Loucy (cell line): ENCODE measurements at regions not wholly inside any gene's neighbourhood (a gene's known extent, or its start where the extent isn't known, plus 50 kb on each side); places are given as distances from the start of the nearest gene placed in this dataset.

Experiments used
- H2AFZ ChIP-seq: fragments of 200-600 bp; sonication (generic); 2 replicates; pipeline ENCODE4 v1.6.0; 2016; ENCODE audit warnings: antibody characterized with exemption, mild to moderate bottlenecking, low read length, moderate library complexity
- H3F3A ChIP-seq: fragments of 200-600 bp; 2 replicates; pipeline ENCODE4 v1.6.0; 2016; ENCODE audit warnings: antibody characterized with exemption, low read depth, mild to moderate bottlenecking
- H3K27me3 ChIP-seq: fragments of 200-600 bp; sonication (generic); 2 replicates; pipeline ENCODE4 v1.6.1; 2014; ENCODE audit warnings: low read length, mild to moderate bottlenecking; ENCODE audit not compliant: insufficient read depth, poor library complexity, severe bottlenecking
- H3K36me3 ChIP-seq: fragments of 200-600 bp; sonication (generic); 2 replicates; pipeline ENCODE4 v1.6.1; 2016; ENCODE audit warnings: low read length; ENCODE audit not compliant: insufficient read depth
- H3K4me1 ChIP-seq: fragments of 200-600 bp; sonication (generic); 2 replicates; pipeline ENCODE4 v1.5.1; 2014; ENCODE audit warnings: low read length, mild to moderate bottlenecking; ENCODE audit not compliant: insufficient read depth, poor library complexity, severe bottlenecking
- H3K4me2 ChIP-seq: fragments of 200-600 bp; sonication (generic); 2 replicates; pipeline ENCODE4 v1.6.0; 2014; ENCODE audit warnings: antibody characterized with exemption, low read length, low read depth, mild to moderate bottlenecking; ENCODE audit not compliant: poor library complexity, severe bottlenecking
- H3K4me3 ChIP-seq: fragments of 200-600 bp; sonication (generic); 2 replicates; pipeline ENCODE4 v1.5.1; 2014; ENCODE audit warnings: low read length, mild to moderate bottlenecking, mixed read lengths; ENCODE audit not compliant: poor library complexity, severe bottlenecking
- H3K79me2 ChIP-seq: fragments of 200-600 bp; sonication (generic); 2 replicates; pipeline ENCODE4 v1.6.1; 2014; ENCODE audit warnings: low read length; ENCODE audit not compliant: insufficient read depth
- H3K9ac ChIP-seq: fragments of 200-600 bp; sonication (generic); 2 replicates; pipeline ENCODE4 v1.6.0; 2014; ENCODE audit warnings: mild to moderate bottlenecking, low read depth, low read length, moderate library complexity; ENCODE audit not compliant: poor library complexity, severe bottlenecking
- H3K9me2 ChIP-seq: fragments of 200-600 bp; sonication (generic); replicated peaks from 2 replicates; pipeline ENCODE4 v1.6.1; 2016; ENCODE audit warnings: low read depth, low read length, mixed read lengths
- H3K9me3 ChIP-seq: fragments of 200-600 bp; sonication (generic); 2 replicates; pipeline ENCODE4 v1.6.1; 2014; ENCODE audit warnings: mild to moderate bottlenecking, antibody characterized with exemption, low read length, low read depth; ENCODE audit not compliant: insufficient read depth
- H4K20me1 ChIP-seq: fragments of 200-600 bp; sonication (generic); 2 replicates; pipeline ENCODE4 v1.6.0; 2014; ENCODE audit warnings: antibody characterized with exemption, low read length, mild to moderate bottlenecking; ENCODE audit not compliant: insufficient read depth, poor library complexity, severe bottlenecking
- CTCF ChIP-seq: fragments of 200-600 bp; sonication (generic); conservative IDR thresholded peaks from 2 replicates; pipeline ENCODE4 v1.5.1; 2014; ENCODE audit warnings: mild to moderate bottlenecking, antibody characterized with exemption, low read length
- EZH2phosphoT487 ChIP-seq: fragments of 200-600 bp; IDR thresholded peaks from 2 replicates; pipeline ENCODE4 v1.6.1; 2018; ENCODE audit warnings: antibody characterized with exemption, mild to moderate bottlenecking, moderate library complexity, borderline replicate concordance

- H3K4me3 ChIP-seq = no peak overlapping the region
- H3K9me3 ChIP-seq = no peaks in the 10 kb centered on the region
- peak; percentile 34 for TF ChIP-seq CTCF
- no peak for TF ChIP-seq EZH2phosphoT487
- no peak overlapping the region for H3K4me2 ChIP-seq
- no peaks in the 10 kb centered on the region for H3K27me3 ChIP-seq
- H3K9ac ChIP-seq = no peak overlapping the region
- H2AFZ ChIP-seq = no peak overlapping the region
- no peaks in the 10 kb centered on the region for H3F3A ChIP-seq
- H3K4me1 ChIP-seq = no peaks in the 10 kb centered on the region
- H3K36me3 ChIP-seq = no peaks in the 10 kb centered on the region
- no peaks in the 10 kb centered on the region for H3K9me2 ChIP-seq
- no peaks in the 10 kb centered on the region for H3K79me2 ChIP-seq
- H4K20me1 ChIP-seq = no peaks in the 10 kb centered on the region
Measured at GRCh38 chr18:11309172-11309571, 159.8 kb upstream of the PIEZO2 start.

DNA sequence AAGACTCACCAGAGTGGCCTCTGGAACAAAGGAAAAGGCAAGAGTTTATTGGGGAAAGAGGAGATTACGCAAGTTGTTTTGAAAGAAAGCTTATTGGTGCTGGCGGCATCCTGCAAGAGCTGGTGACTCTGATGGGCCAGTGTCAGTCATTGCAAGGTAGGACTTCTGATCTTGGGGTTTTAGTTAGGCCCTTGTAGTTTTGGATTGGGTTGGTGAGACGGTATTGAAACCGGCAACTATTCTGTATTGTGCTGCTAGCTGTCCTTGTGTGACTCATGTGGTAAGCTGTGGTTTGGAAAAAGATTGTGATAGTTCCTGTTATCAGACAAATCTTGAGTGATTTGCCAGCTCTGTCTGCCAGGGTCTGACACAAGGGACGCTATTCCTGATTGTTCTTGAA, 159.1 kb upstream of the PIEZO2 start:
- no peaks in the 10 kb centered on the region for H4K20me1 ChIP-seq
- H3K4me3 ChIP-seq = no peak overlapping the region
- H3K79me2 ChIP-seq = no peaks in the 10 kb centered on the region
- H2AFZ ChIP-seq = no peak overlapping the region
- H3F3A ChIP-seq = no peaks in the 10 kb centered on the region
- H3K4me2 ChIP-seq = no peak overlapping the region
- no peaks in the 10 kb centered on the region for H3K27me3 ChIP-seq
- H3K4me1 ChIP-seq = no peaks in the 10 kb centered on the region
- no peak overlapping the region for H3K9ac ChIP-seq
- no peaks in the 10 kb centered on the region for H3K9me2 ChIP-seq
- H3K9me3 ChIP-seq = no peaks in the 10 kb centered on the region
- no peak for TF ChIP-seq CTCF
- no peaks in the 10 kb centered on the region for H3K36me3 ChIP-seq

DNA sequence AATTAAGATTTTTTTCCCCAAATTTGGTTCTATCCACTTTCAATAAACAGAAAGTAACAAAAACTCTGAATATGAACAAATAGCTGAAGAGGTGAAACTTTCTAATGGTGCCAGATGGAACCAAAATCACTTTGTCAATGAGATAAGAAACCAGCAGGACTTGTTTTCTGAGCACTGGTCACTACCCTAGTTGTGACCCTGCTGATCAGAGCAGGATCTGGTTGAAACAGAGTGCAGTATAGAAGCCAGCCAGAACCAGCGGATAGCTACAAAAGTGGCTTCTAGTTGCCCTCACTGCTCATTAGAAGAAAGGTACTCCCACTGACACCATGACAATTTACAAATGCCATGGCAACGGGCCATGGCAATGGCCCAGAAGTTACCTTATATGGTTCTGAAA, 158.3 kb upstream of the PIEZO2 start:
- no peaks in the 10 kb centered on the region for H3K9me2 ChIP-seq
- H3F3A ChIP-seq = no peaks in the 10 kb centered on the region
- H3K4me2 ChIP-seq = no peak overlapping the region
- H3K79me2 ChIP-seq = no peaks in the 10 kb centered on the region
- no peaks in the 10 kb centered on the region for H3K4me1 ChIP-seq
- TF ChIP-seq CTCF = no peak
- TF ChIP-seq EZH2phosphoT487 = no peak
- no peaks in the 10 kb centered on the region for H3K36me3 ChIP-seq
- H3K9ac ChIP-seq = no peak overlapping the region
- H2AFZ ChIP-seq = no peak overlapping the region
- H3K27me3 ChIP-seq = no peaks in the 10 kb centered on the region
- no peaks in the 10 kb centered on the region for H3K9me3 ChIP-seq
- no peak overlapping the region for H3K4me3 ChIP-seq
- no peaks in the 10 kb centered on the region for H4K20me1 ChIP-seq
